Endothelial cell of umbilical vein (primary cell): ENCODE measurements at regions not wholly inside any gene's neighbourhood (a gene's known extent, or its start where the extent isn't known, plus 50 kb on each side); places are given as distances from the start of the nearest gene placed in this dataset.

ENCODE experiments used
- BruUV-seq: library from RNA; stranded (reverse); fragments of 400-500 nt; replicated peaks from 2 replicates; lab custom pipeline; 2021; lab: Mats Ljungman, UMichigan
- CTCF ChIA-PET: fragments of 300-600, 350-600 bp; sonication (Branson Sonifier 250); formaldehyde crosslinking; loops from one replicate; lab custom pipeline; 2021; ENCODE audit warnings: antibody characterized with exemption, inconsistent platforms; lab: Charles Lee
- POLR2A ChIA-PET: fragments of 300-600, 350-600 bp; sonication (Branson Sonifier 250); formaldehyde crosslinking; loops from one replicate; lab custom pipeline; 2021; ENCODE audit warnings: antibody characterized with exemption, inconsistent platforms; lab: Charles Lee
- DNase-seq: peaks from one replicate; pipeline ENCODE4 v3.0.0-alpha.2; 2011; ENCODE audit warnings: low read depth, low spot score
- FAIRE-seq: peaks from 2 replicates; lab custom pipeline; 2011; peaks lifted over from hg19 to GRCh38; lab: Jason Lieb, UNC
- H2AFZ ChIP-seq: 2 replicates; pipeline ENCODE4 v1.6.0; 2012; ENCODE audit warnings: low read depth, low read length, control low read depth, inconsistent platforms
- H3K27ac ChIP-seq: 2 replicates; pipeline ENCODE4 v1.5.1; 2011; ENCODE audit warnings: low read depth, mild to moderate bottlenecking, control low read depth, low read length, moderate library complexity; ENCODE audit not compliant: insufficient read depth
- H3K27me3 ChIP-seq, 2 experiments: 2 replicates each; pipeline versions ENCODE4 v1.6.0 to v1.6.1; 2011; ENCODE audit warnings: low read length in 2 of 2, mixed read lengths in 1 of 2; ENCODE audit not compliant: control insufficient read depth in 2 of 2, insufficient read depth in 2 of 2
- H3K36me3 ChIP-seq, 2 experiments: 2 replicates in 1 of 2; 3 replicates in 1 of 2; pipeline ENCODE4 v1.5.1; 2011; ENCODE audit warnings: low read length in 2 of 2, mild to moderate bottlenecking in 1 of 2, moderate library complexity in 1 of 2; ENCODE audit not compliant: control insufficient read depth in 2 of 2, insufficient read depth in 2 of 2; ENCODE audit errors: extremely low read depth in 1 of 2
- H3K4me1 ChIP-seq: 3 replicates; pipeline ENCODE4 v1.5.1; 2011; ENCODE audit warnings: mild to moderate bottlenecking, low read length; ENCODE audit not compliant: control insufficient read depth, insufficient read depth; ENCODE audit errors: extremely low read depth
- H3K4me2 ChIP-seq: 2 replicates; pipeline ENCODE4 v1.6.1; 2011; ENCODE audit warnings: low read length, control low read depth, mixed read lengths; ENCODE audit not compliant: insufficient read depth
- H3K4me3 ChIP-seq, 3 experiments: fragments of 200-600 bp in 1 of 3; sonication (generic), shearing (Covaris generic) in 1 of 3; replicated peaks in 1 of 3; 2 replicates each; pipeline ENCODE4 v1.5.1; 2011 to 2016; ENCODE audit warnings: control low read depth in 3 of 3, low read length in 3 of 3, mild to moderate bottlenecking in 2 of 3, inconsistent platforms in 1 of 3, low read depth in 1 of 3, moderate library complexity in 1 of 3; ENCODE audit not compliant: insufficient read depth in 1 of 3
- H3K79me2 ChIP-seq: 2 replicates; pipeline ENCODE4 v1.6.0; 2012; ENCODE audit warnings: low read length, inconsistent platforms; ENCODE audit not compliant: control insufficient read depth, insufficient read depth
- H3K9ac ChIP-seq: replicated peaks from 2 replicates; pipeline ENCODE3; 2011; ENCODE audit warnings: low read length, control low read depth; ENCODE audit not compliant: insufficient read depth; ENCODE audit errors: extremely low read depth
- H3K9me1 ChIP-seq: replicated peaks from 3 replicates; pipeline ENCODE4 v1.6.0; 2011; ENCODE audit warnings: mild to moderate bottlenecking, low read length; ENCODE audit not compliant: control insufficient read depth, insufficient read depth; ENCODE audit errors: extremely low read depth
- H3K9me3 ChIP-seq: replicated peaks from 2 replicates; pipeline ENCODE4 v1.5.1; 2012; ENCODE audit warnings: low read length, inconsistent platforms; ENCODE audit not compliant: control insufficient read depth, insufficient read depth
- H4K20me1 ChIP-seq: replicated peaks from 2 replicates; pipeline ENCODE3; 2011; ENCODE audit warnings: mild to moderate bottlenecking, low read length; ENCODE audit not compliant: control insufficient read depth, insufficient read depth; ENCODE audit errors: extremely low read depth
- EZH2 ChIP-seq: IDR thresholded peaks from 2 replicates; pipeline ENCODE4 v1.6.1; 2012; ENCODE audit warnings: borderline replicate concordance, low read depth, mild to moderate bottlenecking, moderate library complexity, low read length, inconsistent platforms; ENCODE audit not compliant: severe bottlenecking
- FOS ChIP-seq: IDR thresholded peaks from 2 replicates; pipeline ENCODE4 v1.6.1; 2011; ENCODE audit warnings: mild to moderate bottlenecking, low read length, moderate library complexity, borderline replicate concordance; ENCODE audit not compliant: insufficient read depth
- GATA2 ChIP-seq: IDR thresholded peaks from 2 replicates; pipeline ENCODE4 v1.7.0; 2011; ENCODE audit warnings: low read depth, mild to moderate bottlenecking, moderate library complexity, mixed read lengths, low read length; ENCODE audit not compliant: insufficient read length, insufficient read depth
- JUN ChIP-seq: IDR thresholded peaks from 2 replicates; pipeline ENCODE4 v1.6.1; 2011; ENCODE audit warnings: borderline replicate concordance, low read depth; ENCODE audit not compliant: insufficient read length, insufficient read depth
- MYC ChIP-seq: IDR thresholded peaks from one replicate; pipeline ENCODE4 v1.6.1; 2011; ENCODE audit warnings: mild to moderate bottlenecking, low read depth, low read length
- POLR2A ChIP-seq: IDR thresholded peaks from 2 replicates; pipeline ENCODE4 v1.6.1; 2012; ENCODE audit warnings: low read depth, mild to moderate bottlenecking, control low read depth, low read length
- POLR2AphosphoS5 ChIP-seq: IDR thresholded peaks from 2 replicates; pipeline ENCODE4 v1.6.1; 2012; ENCODE audit warnings: low read depth, mild to moderate bottlenecking, control low read depth, low read length, moderate library complexity; ENCODE audit not compliant: insufficient read depth
- dilution Hi-C: fragments of 300-500 bp; cut with MboI; formaldehyde crosslinking; loops from one replicate; pipeline ENCODE4 v1.15.0; 2019; ENCODE audit warnings: low sequenced_read_pairs; ENCODE audit not compliant: extremely low pct_ligation_motif_present
- intact Hi-C: fragments of 100-400 bp; cut with micrococcal nuclease; formaldehyde crosslinking; loops from one replicate; pipeline ENCODE4 v1.10.0; 2022
- TF ChIP-seq, protein P1 (sequence below): IDR thresholded peaks from 2 replicates; pipeline ENCODE4 v1.6.1; 2011; ENCODE audit not compliant: insufficient read depth, insufficient read length
- TF ChIP-seq, protein P2 (sequence below), 2 donors: IDR thresholded peaks; 1 replicate in 1 of 2; 2 replicates in 1 of 2; pipeline ENCODE4 v1.5.1; 2011; ENCODE audit warnings: low read length in 2 of 2, mild to moderate bottlenecking in 2 of 2, moderate library complexity in 2 of 2, control low read depth in 1 of 2, inconsistent platforms in 1 of 2, low read depth in 1 of 2; ENCODE audit not compliant: insufficient read depth in 1 of 2; ENCODE audit errors: extremely low read depth in 1 of 2

DNA sequence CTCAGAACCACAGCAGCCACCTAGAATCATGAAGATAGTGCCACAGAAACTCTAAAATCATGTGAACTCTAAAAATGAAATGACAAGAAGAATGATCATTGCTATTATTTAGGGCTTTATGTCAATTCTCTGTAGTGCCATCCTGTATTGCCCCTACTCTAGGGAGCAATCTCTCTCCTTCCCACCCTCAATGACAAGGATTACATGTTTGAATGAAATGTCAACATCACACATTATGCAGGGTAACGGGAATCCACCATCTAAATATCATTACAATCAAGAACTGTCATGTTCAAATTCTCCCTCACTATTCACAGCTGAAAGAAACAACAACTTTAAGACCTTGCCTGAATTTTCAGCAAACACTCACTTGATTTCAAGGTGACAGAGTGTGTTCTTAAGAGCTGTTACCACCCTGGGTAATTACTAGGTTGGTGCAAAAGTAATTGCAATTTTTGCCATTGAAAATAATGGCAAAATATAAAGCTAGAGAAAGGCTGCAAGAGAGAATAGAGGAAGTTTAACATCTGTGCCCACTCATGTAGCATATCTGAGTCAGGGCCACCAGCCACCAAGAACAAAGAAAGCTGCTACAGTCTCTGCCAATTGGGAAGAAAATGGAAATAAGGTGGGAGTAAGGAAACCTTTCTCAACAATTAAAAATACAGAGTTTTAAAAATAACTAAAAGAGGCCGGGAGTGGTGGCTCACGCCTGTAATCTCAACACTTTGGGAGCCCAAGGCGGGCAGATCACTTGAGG is 112.8 kb upstream of the PSMD7 start:
- dilution Hi-C loops = no loop called here
- Histone ChIP-seq H3K79me2 (no peaks in the 10 kb centered on the region), H3K9me3 (no peaks in the 10 kb centered on the region), H4K20me1 (no peaks in the 10 kb centered on the region), H3K4me1 (no peaks in the 10 kb centered on the region), H2AFZ (no peak overlapping the region), H3K27ac (no peak overlapping the region), H3K4me2 (no peak overlapping the region), H3K9ac (no peak overlapping the region), H3K27me3 (no peaks in the 10 kb centered on the region), H3K4me3 (no peak overlapping the region), H3K36me3 (no peaks in the 10 kb centered on the region), H3K9me1 (no peaks in the 10 kb centered on the region)
- DNase-seq (no peak), FAIRE-seq (no peak)
- BruUV-seq = no TSS peak
- CTCF ChIA-PET = no interaction called here
- intact Hi-C loops = no loop called here
- TF ChIP-seq MYC (no peak), FOS (no peak), POLR2A (no peak), POLR2AphosphoS5 (no peak), GATA2 (no peak), JUN (no peak), EZH2 (no peak)
- TF ChIP-seq, protein P1, sequence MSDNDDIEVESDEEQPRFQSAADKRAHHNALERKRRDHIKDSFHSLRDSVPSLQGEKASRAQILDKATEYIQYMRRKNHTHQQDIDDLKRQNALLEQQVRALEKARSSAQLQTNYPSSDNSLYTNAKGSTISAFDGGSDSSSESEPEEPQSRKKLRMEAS = no peak
- TF ChIP-seq, protein P2, sequence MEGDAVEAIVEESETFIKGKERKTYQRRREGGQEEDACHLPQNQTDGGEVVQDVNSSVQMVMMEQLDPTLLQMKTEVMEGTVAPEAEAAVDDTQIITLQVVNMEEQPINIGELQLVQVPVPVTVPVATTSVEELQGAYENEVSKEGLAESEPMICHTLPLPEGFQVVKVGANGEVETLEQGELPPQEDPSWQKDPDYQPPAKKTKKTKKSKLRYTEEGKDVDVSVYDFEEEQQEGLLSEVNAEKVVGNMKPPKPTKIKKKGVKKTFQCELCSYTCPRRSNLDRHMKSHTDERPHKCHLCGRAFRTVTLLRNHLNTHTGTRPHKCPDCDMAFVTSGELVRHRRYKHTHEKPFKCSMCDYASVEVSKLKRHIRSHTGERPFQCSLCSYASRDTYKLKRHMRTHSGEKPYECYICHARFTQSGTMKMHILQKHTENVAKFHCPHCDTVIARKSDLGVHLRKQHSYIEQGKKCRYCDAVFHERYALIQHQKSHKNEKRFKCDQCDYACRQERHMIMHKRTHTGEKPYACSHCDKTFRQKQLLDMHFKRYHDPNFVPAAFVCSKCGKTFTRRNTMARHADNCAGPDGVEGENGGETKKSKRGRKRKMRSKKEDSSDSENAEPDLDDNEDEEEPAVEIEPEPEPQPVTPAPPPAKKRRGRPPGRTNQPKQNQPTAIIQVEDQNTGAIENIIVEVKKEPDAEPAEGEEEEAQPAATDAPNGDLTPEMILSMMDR (IDR thresholded peaks at IDR 0.05; ENCODE audit: extremely low read depth in 1 of 2, insufficient read depth in 1 of 2, low read depth in 1 of 2, low read length in 2 of 2) = no peak
- POLR2A ChIA-PET = no interaction called here
